ENCODE measurements at regions not wholly inside any gene's neighbourhood (a gene's known extent, or its start where the extent isn't known, plus 50 kb on each side); places are given as distances from the start of the nearest gene placed in this dataset.

GRCh38 chr10:129030996-129031843 lies 435.8 kb upstream of the MGMT start:
- TF ChIP-seq CTCF (IDR thresholded peaks at IDR 0.05), result peak; percentile 98
- Mint-ChIP-seq H3K9me3 (no peaks in the 10 kb centered on the region), H3K36me3 (ENCODE audit: low read depth) (no peaks in the 10 kb centered on the region), H3K4me1 (peaks cover 57% of the 10 kb centered on the region), H3K27ac (no peak overlapping the region), H3K4me3 (no peak overlapping the region), H3K27me3 (ENCODE audit: low read depth, poor library complexity) (peaks cover 25% of the 10 kb centered on the region)
- peak; percentile 78 for DNase-seq

GRCh38 chr10:129031844-129032150 lies 435.2 kb upstream of the MGMT start:
- DNase-seq, result no peak
- Mint-ChIP-seq H3K4me3 (no peak overlapping the region), H3K4me1 (peaks cover 57% of the 10 kb centered on the region), H3K9me3 (no peaks in the 10 kb centered on the region), H3K27ac (no peak overlapping the region), H3K36me3 (ENCODE audit: low read depth) (no peaks in the 10 kb centered on the region), H3K27me3 (ENCODE audit: low read depth, poor library complexity) (peaks cover 25% of the 10 kb centered on the region)
- TF ChIP-seq CTCF (IDR thresholded peaks at IDR 0.05), result peak; percentile 10

DNA sequence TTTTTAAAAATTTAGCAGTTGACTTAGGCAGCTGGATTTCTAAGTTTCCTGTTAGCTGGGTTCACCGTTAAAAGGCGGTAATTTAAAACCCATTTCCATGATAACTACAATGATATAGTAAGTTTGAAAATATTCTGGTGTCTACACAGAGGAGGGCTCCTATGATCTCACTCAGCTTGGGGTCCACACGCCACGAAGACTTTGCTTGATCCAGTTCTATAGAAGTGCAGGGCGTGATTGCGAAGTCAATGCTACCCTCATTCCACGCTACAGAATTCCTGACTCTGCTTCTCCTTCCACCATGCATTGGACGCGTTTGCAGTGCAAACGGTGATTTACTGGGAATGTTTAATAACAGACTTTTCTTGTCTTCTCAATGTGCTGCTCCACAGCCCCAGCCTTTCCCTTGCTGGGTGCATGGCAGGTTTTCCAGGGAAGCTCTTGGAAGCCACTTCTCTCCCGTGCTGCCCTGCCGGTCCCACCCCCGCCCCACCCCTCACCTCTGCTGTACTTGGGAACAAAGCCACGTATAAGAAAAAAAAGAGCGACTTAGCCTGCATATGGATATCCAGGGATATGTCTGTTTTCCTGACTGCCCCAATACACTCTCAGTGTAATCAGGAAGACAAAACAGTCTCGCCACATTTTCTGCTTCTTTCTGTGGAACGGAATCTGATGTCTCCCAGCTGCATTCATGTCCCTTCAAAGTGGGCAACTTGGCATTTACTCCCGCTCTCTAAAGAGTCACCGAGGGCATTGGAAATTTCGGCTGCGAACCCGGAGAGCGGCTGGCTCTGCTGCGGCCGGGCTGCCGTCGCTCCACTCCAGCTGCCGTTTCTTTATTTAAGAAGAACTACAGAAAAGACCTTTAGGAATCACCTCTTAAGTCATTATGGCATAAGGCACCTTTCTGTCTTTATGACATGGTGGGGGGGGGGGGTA lies 434.4 kb upstream of the MGMT start:
- Mint-ChIP-seq H3K27me3 (ENCODE audit: low read depth, poor library complexity) (peaks cover 27% of the 10 kb centered on the region), H3K9me3 (no peaks in the 10 kb centered on the region), H3K27ac (no peak overlapping the region), H3K4me1 (peaks cover 57% of the 10 kb centered on the region), H3K4me3 (no peak overlapping the region), H3K36me3 (ENCODE audit: low read depth) (no peaks in the 10 kb centered on the region)
- no peak for TF ChIP-seq CTCF (IDR thresholded peaks at IDR 0.05)
- no peak for DNase-seq

DNA sequence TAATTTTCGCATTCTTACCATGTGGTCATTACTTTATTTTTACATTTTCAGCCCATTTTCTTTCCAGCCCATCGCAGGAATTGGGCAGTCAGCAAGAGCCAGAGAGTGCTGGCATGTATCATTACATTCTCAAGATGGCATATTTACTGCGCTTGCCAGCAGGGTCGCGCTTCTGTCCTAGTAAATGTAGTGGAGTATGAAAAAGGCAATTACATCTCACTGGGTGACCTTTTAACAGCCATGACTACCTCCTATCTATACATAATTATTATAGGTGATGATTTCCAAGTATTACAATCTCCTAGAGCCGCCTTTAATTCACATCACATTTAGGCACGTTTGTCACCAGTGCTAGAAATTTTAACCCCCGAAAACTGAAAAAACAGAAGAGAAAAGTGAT lies 433.7 kb upstream of the MGMT start:
- Mint-ChIP-seq H3K27ac (no peak overlapping the region), H3K4me1 (peaks cover 54% of the 10 kb centered on the region), H3K27me3 (ENCODE audit: low read depth, poor library complexity) (peaks cover 24% of the 10 kb centered on the region), H3K9me3 (no peaks in the 10 kb centered on the region), H3K36me3 (ENCODE audit: low read depth) (no peaks in the 10 kb centered on the region), H3K4me3 (no peak overlapping the region)
- TF ChIP-seq CTCF (IDR thresholded peaks at IDR 0.05), result no peak
- no peak for DNase-seq

DNA sequence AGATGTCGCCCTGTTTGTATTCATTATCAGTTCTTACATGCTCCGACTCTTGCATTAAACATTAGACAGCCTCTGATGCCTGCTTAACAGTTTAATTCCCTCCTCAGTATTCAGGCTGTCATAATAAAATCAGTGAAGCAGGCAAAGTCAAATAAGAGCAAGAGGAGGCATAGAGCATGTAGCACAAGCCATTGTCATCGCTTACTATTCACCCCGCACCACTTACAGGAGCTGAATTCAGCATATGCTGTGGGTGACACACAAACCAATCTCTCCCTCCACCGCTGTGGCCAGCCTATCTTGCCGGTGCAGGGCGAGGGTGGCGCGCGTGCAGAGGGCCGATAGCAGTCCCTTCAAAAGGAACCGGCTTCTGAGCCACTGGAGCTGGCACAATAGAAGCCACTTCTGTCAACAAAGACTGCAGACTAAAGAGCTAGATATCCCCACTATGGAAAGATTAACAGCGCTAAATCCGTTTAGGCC lies 433.2 kb upstream of the MGMT start:
- Mint-ChIP-seq H3K4me3 (no peak overlapping the region), H3K9me3 (no peaks in the 10 kb centered on the region), H3K27me3 (ENCODE audit: low read depth, poor library complexity) (peaks cover 25% of the 10 kb centered on the region), H3K36me3 (ENCODE audit: low read depth) (no peaks in the 10 kb centered on the region), H3K4me1 (peaks cover 56% of the 10 kb centered on the region), H3K27ac (no peak overlapping the region)
- no peak for TF ChIP-seq CTCF (IDR thresholded peaks at IDR 0.05)
- DNase-seq, result no peak
